ENCODE measurements at regions not wholly inside any gene's neighbourhood (a gene's known extent, or its start where the extent isn't known, plus 50 kb on each side); places are given as distances from the start of the nearest gene placed in this dataset.

DNA sequence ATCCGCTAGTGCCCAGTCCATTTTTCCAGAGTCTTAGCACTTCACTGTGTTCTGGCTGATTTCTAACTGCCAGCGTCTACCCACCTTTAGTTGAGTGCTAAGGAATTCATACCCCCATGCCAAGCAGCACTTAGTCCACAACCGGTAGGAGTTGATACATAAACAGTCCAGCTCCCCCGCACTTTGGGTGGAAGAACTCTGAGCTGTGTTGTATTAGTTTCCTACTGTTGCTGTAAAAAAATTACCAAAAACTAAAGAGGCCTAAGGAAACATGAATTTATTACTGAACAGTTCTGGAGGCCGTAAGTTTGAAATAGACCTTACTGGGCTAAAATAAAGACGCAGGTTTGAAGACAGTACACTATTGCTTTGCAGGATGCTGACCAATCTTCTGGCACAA is 87.6 kb downstream of the SLC24A2 start:
- TF ChIP-seq, protein P1, sequence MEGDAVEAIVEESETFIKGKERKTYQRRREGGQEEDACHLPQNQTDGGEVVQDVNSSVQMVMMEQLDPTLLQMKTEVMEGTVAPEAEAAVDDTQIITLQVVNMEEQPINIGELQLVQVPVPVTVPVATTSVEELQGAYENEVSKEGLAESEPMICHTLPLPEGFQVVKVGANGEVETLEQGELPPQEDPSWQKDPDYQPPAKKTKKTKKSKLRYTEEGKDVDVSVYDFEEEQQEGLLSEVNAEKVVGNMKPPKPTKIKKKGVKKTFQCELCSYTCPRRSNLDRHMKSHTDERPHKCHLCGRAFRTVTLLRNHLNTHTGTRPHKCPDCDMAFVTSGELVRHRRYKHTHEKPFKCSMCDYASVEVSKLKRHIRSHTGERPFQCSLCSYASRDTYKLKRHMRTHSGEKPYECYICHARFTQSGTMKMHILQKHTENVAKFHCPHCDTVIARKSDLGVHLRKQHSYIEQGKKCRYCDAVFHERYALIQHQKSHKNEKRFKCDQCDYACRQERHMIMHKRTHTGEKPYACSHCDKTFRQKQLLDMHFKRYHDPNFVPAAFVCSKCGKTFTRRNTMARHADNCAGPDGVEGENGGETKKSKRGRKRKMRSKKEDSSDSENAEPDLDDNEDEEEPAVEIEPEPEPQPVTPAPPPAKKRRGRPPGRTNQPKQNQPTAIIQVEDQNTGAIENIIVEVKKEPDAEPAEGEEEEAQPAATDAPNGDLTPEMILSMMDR (IDR thresholded peaks at IDR 0.05; ENCODE audit: low read depth, low read length, missing control alignments), result no peak
- no peak overlapping the region for H3K27ac ChIP-seq
- DNase-seq, result no peak
- no peak overlapping the region for H3K4me3 ChIP-seq (ENCODE audit: low read depth, low read length)
- in situ Hi-C loops (cut with HindIII; ENCODE audit: low pct_ligation_motif_present, low sequenced_read_pairs), result no loop called here
- no peaks in the 10 kb centered on the region for H3K27me3 ChIP-seq (replicated peaks)
- H3K36me3 ChIP-seq (replicated peaks), result no peaks in the 10 kb centered on the region

DNA sequence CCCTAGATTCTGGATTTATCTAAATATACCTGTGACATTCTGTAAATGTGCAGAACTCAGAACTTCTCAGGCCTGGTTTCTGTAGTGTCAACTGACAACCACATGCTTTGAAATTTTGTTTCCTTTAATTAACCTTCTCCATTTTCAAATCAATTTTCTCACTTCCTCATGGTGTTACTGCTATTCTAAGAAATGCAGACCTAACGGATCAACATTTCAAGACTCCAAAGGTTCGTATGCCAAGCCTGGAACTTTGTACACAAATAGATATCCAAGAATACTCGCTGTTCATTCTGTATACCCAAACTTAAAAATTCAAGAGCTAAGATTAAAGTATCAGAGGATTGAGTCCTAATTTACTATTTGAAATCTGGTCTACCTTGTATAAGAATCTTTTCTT is 88.1 kb downstream of the SLC24A2 start:
- H3K36me3 ChIP-seq (replicated peaks), result no peaks in the 10 kb centered on the region
- no peak overlapping the region for H3K4me3 ChIP-seq (ENCODE audit: low read depth, low read length)
- TF ChIP-seq, protein P1 (IDR thresholded peaks at IDR 0.05; ENCODE audit: low read depth, low read length, missing control alignments), result no peak
- in situ Hi-C loops (cut with HindIII; ENCODE audit: low pct_ligation_motif_present, low sequenced_read_pairs), result no loop called here
- H3K27me3 ChIP-seq (replicated peaks), result no peaks in the 10 kb centered on the region
- H3K27ac ChIP-seq, result no peak overlapping the region
- no peak for DNase-seq

DNA sequence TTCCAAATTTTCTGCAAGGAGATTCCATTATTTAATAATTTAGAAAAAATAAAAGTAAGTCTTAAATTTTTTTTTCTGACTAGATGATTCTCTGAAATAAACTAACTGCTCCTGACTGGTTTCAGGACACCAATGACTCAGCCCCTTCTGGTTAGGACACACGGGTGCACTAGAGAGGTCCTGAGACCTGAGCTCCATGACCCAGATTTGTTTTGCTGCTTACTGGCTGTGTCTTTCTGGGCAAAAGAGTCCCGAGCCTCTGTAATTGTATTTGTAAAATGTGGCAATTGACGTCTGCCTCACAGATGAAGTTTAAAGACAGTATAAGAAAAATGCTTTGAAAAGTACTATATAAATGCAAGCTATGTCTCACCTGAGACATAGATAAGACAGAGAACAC is 89.1 kb downstream of the SLC24A2 start:
- no peak for DNase-seq
- H3K27me3 ChIP-seq (replicated peaks), result no peaks in the 10 kb centered on the region
- TF ChIP-seq, protein P1 (IDR thresholded peaks at IDR 0.05; ENCODE audit: low read depth, low read length, missing control alignments), result no peak
- H3K27ac ChIP-seq, result no peak overlapping the region
- no peak overlapping the region for H3K4me3 ChIP-seq (ENCODE audit: low read depth, low read length)
- no peaks in the 10 kb centered on the region for H3K36me3 ChIP-seq (replicated peaks)
- in situ Hi-C loops (cut with HindIII; ENCODE audit: low pct_ligation_motif_present, low sequenced_read_pairs), result no loop called here

DNA sequence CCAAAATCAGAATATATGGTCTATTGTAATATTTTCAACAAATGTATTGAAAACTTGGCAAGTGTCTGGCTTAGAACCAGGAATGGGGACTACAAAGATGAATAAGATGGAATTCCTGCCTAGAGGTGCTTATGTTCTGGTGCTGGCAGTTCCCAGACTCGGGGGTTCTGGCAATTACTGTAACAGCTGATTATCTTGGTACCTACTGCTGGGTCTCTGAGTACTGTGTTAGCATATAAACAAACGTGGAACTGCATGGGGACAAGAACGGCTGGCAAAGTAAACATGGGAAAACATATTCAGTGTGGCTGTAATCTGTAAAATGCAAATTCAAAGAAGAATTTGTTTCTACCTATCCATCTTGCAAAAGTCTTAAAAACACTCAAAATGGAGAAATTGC is 89.9 kb downstream of the SLC24A2 start:
- Histone ChIP-seq H3K4me3 (ENCODE audit: low read depth, low read length) (no peak overlapping the region), H3K27ac (no peak overlapping the region), H3K36me3 (replicated peaks) (no peaks in the 10 kb centered on the region), H3K27me3 (replicated peaks) (no peaks in the 10 kb centered on the region)
- DNase-seq, result no peak
- TF ChIP-seq, protein P1 (IDR thresholded peaks at IDR 0.05; ENCODE audit: low read depth, low read length, missing control alignments), result no peak
- in situ Hi-C loops (cut with HindIII; ENCODE audit: low pct_ligation_motif_present, low sequenced_read_pairs), result no loop called here

DNA sequence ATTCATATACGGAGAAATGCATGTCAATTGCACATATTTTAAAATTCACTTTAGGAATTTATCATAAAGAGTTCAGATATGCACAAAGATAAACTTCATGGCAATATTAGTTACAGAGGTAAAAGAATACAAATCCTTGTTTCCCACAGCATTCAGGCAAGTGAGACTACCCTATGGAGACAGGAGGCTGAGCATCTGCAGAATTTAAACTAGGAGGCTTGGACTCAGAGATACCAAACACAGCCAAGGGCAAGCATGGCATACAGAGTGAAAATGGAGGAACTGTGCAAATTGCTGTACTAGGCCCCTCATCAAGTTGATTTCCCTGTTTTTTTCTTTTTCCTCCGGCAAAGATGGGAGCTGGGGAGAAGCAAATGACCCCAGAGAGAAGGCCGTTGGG is 94.2 kb downstream of the SLC24A2 start:
- TF ChIP-seq, protein P1 (IDR thresholded peaks at IDR 0.05; ENCODE audit: low read depth, low read length, missing control alignments), result no peak
- H3K27me3 ChIP-seq (replicated peaks), result no peaks in the 10 kb centered on the region
- H3K4me3 ChIP-seq (ENCODE audit: low read depth, low read length), result no peak overlapping the region
- H3K36me3 ChIP-seq (replicated peaks), result no peaks in the 10 kb centered on the region
- no peak for DNase-seq
- in situ Hi-C loops (cut with HindIII; ENCODE audit: low pct_ligation_motif_present, low sequenced_read_pairs), result no loop called here
- no peak overlapping the region for H3K27ac ChIP-seq

DNA sequence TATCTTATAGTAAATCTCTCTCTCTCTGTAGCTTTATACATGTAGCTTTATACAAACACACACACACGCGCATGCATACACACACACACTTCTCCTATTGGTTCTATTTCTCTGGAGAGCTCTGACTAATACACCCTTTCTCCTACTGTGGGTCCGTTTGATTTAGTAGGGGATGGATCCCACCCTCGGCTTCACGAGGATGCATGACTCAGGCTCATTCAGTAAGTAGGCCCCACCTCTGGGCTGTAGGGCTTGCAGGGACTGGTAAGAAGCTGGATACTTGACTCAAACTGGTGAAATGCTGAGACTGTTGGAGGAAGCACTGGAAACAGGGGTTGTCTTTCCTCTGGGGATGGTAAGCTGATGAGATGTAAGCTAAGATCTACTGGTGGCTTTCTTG is 98.7 kb downstream of the SLC24A2 start:
- no peak for DNase-seq
- H3K36me3 ChIP-seq (replicated peaks), result no peaks in the 10 kb centered on the region
- H3K27ac ChIP-seq, result no peak overlapping the region
- no peak overlapping the region for H3K4me3 ChIP-seq (ENCODE audit: low read depth, low read length)
- TF ChIP-seq, protein P1 (IDR thresholded peaks at IDR 0.05; ENCODE audit: low read depth, low read length, missing control alignments), result no peak
- no peaks in the 10 kb centered on the region for H3K27me3 ChIP-seq (replicated peaks)
- in situ Hi-C loops (cut with HindIII; ENCODE audit: low pct_ligation_motif_present, low sequenced_read_pairs), result no loop called here

Data from brain microvascular endothelial cell (primary cell).